Endothelial cell of umbilical vein (primary cell): ENCODE measurements at regions not wholly inside any gene's neighbourhood (a gene's known extent, or its start where the extent isn't known, plus 50 kb on each side); places are given as distances from the start of the nearest gene placed in this dataset.

Experiments used
- BruUV-seq: library from RNA; stranded (reverse); fragments of 400-500 nt; replicated peaks from 2 replicates; lab custom pipeline; 2021; lab: Mats Ljungman, UMichigan
- CTCF ChIA-PET: fragments of 300-600, 350-600 bp; sonication (Branson Sonifier 250); formaldehyde crosslinking; loops from one replicate; lab custom pipeline; 2021; ENCODE audit warnings: antibody characterized with exemption, inconsistent platforms; lab: Charles Lee
- POLR2A ChIA-PET: fragments of 300-600, 350-600 bp; sonication (Branson Sonifier 250); formaldehyde crosslinking; loops from one replicate; lab custom pipeline; 2021; ENCODE audit warnings: antibody characterized with exemption, inconsistent platforms; lab: Charles Lee
- DNase-seq: peaks from one replicate; pipeline ENCODE4 v3.0.0-alpha.2; 2011; ENCODE audit warnings: low read depth, low spot score
- FAIRE-seq: peaks from 2 replicates; lab custom pipeline; 2011; peaks lifted over from hg19 to GRCh38; lab: Jason Lieb, UNC
- H2AFZ ChIP-seq: 2 replicates; pipeline ENCODE4 v1.6.0; 2012; ENCODE audit warnings: low read depth, low read length, control low read depth, inconsistent platforms
- H3K27ac ChIP-seq: 2 replicates; pipeline ENCODE4 v1.5.1; 2011; ENCODE audit warnings: low read depth, mild to moderate bottlenecking, control low read depth, low read length, moderate library complexity; ENCODE audit not compliant: insufficient read depth
- H3K27me3 ChIP-seq, 2 experiments: 2 replicates each; pipeline versions ENCODE4 v1.6.0 to v1.6.1; 2011; ENCODE audit warnings: low read length in 2 of 2, mixed read lengths in 1 of 2; ENCODE audit not compliant: control insufficient read depth in 2 of 2, insufficient read depth in 2 of 2
- H3K36me3 ChIP-seq, 2 experiments: 2 replicates in 1 of 2; 3 replicates in 1 of 2; pipeline ENCODE4 v1.5.1; 2011; ENCODE audit warnings: low read length in 2 of 2, mild to moderate bottlenecking in 1 of 2, moderate library complexity in 1 of 2; ENCODE audit not compliant: control insufficient read depth in 2 of 2, insufficient read depth in 2 of 2; ENCODE audit errors: extremely low read depth in 1 of 2
- H3K4me1 ChIP-seq: 3 replicates; pipeline ENCODE4 v1.5.1; 2011; ENCODE audit warnings: mild to moderate bottlenecking, low read length; ENCODE audit not compliant: control insufficient read depth, insufficient read depth; ENCODE audit errors: extremely low read depth
- H3K4me2 ChIP-seq: 2 replicates; pipeline ENCODE4 v1.6.1; 2011; ENCODE audit warnings: low read length, control low read depth, mixed read lengths; ENCODE audit not compliant: insufficient read depth
- H3K4me3 ChIP-seq, 3 experiments: fragments of 200-600 bp in 1 of 3; sonication (generic), shearing (Covaris generic) in 1 of 3; replicated peaks in 1 of 3; 2 replicates each; pipeline ENCODE4 v1.5.1; 2011 to 2016; ENCODE audit warnings: control low read depth in 3 of 3, low read length in 3 of 3, mild to moderate bottlenecking in 2 of 3, inconsistent platforms in 1 of 3, low read depth in 1 of 3, moderate library complexity in 1 of 3; ENCODE audit not compliant: insufficient read depth in 1 of 3
- H3K79me2 ChIP-seq: 2 replicates; pipeline ENCODE4 v1.6.0; 2012; ENCODE audit warnings: low read length, inconsistent platforms; ENCODE audit not compliant: control insufficient read depth, insufficient read depth
- H3K9ac ChIP-seq: replicated peaks from 2 replicates; pipeline ENCODE3; 2011; ENCODE audit warnings: low read length, control low read depth; ENCODE audit not compliant: insufficient read depth; ENCODE audit errors: extremely low read depth
- H3K9me1 ChIP-seq: replicated peaks from 3 replicates; pipeline ENCODE4 v1.6.0; 2011; ENCODE audit warnings: mild to moderate bottlenecking, low read length; ENCODE audit not compliant: control insufficient read depth, insufficient read depth; ENCODE audit errors: extremely low read depth
- H3K9me3 ChIP-seq: replicated peaks from 2 replicates; pipeline ENCODE4 v1.5.1; 2012; ENCODE audit warnings: low read length, inconsistent platforms; ENCODE audit not compliant: control insufficient read depth, insufficient read depth
- H4K20me1 ChIP-seq: replicated peaks from 2 replicates; pipeline ENCODE3; 2011; ENCODE audit warnings: mild to moderate bottlenecking, low read length; ENCODE audit not compliant: control insufficient read depth, insufficient read depth; ENCODE audit errors: extremely low read depth
- CTCF ChIP-seq, 2 donors: IDR thresholded peaks; 1 replicate in 1 of 2; 2 replicates in 1 of 2; pipeline ENCODE4 v1.5.1; 2011; ENCODE audit warnings: low read length in 2 of 2, mild to moderate bottlenecking in 2 of 2, moderate library complexity in 2 of 2, control low read depth in 1 of 2, inconsistent platforms in 1 of 2, low read depth in 1 of 2; ENCODE audit not compliant: insufficient read depth in 1 of 2; ENCODE audit errors: extremely low read depth in 1 of 2
- EZH2 ChIP-seq: IDR thresholded peaks from 2 replicates; pipeline ENCODE4 v1.6.1; 2012; ENCODE audit warnings: borderline replicate concordance, low read depth, mild to moderate bottlenecking, moderate library complexity, low read length, inconsistent platforms; ENCODE audit not compliant: severe bottlenecking
- FOS ChIP-seq: IDR thresholded peaks from 2 replicates; pipeline ENCODE4 v1.6.1; 2011; ENCODE audit warnings: mild to moderate bottlenecking, low read length, moderate library complexity, borderline replicate concordance; ENCODE audit not compliant: insufficient read depth
- GATA2 ChIP-seq: IDR thresholded peaks from 2 replicates; pipeline ENCODE4 v1.7.0; 2011; ENCODE audit warnings: low read depth, mild to moderate bottlenecking, moderate library complexity, mixed read lengths, low read length; ENCODE audit not compliant: insufficient read length, insufficient read depth
- JUN ChIP-seq: IDR thresholded peaks from 2 replicates; pipeline ENCODE4 v1.6.1; 2011; ENCODE audit warnings: borderline replicate concordance, low read depth; ENCODE audit not compliant: insufficient read length, insufficient read depth
- MAX ChIP-seq: IDR thresholded peaks from 2 replicates; pipeline ENCODE4 v1.6.1; 2011; ENCODE audit not compliant: insufficient read depth, insufficient read length
- MYC ChIP-seq: IDR thresholded peaks from one replicate; pipeline ENCODE4 v1.6.1; 2011; ENCODE audit warnings: mild to moderate bottlenecking, low read depth, low read length
- POLR2A ChIP-seq: IDR thresholded peaks from 2 replicates; pipeline ENCODE4 v1.6.1; 2012; ENCODE audit warnings: low read depth, mild to moderate bottlenecking, control low read depth, low read length
- POLR2AphosphoS5 ChIP-seq: IDR thresholded peaks from 2 replicates; pipeline ENCODE4 v1.6.1; 2012; ENCODE audit warnings: low read depth, mild to moderate bottlenecking, control low read depth, low read length, moderate library complexity; ENCODE audit not compliant: insufficient read depth
- dilution Hi-C: fragments of 300-500 bp; cut with MboI; formaldehyde crosslinking; loops from one replicate; pipeline ENCODE4 v1.15.0; 2019; ENCODE audit warnings: low sequenced_read_pairs; ENCODE audit not compliant: extremely low pct_ligation_motif_present
- intact Hi-C: fragments of 100-400 bp; cut with micrococcal nuclease; formaldehyde crosslinking; loops from one replicate; pipeline ENCODE4 v1.10.0; 2022

- no peak overlapping the region for H3K4me2 ChIP-seq
These were observed 83.1 kb downstream of the SDC1 start for GRCh38 chr2:20141806-20142205.

More at GRCh38 chr2:20141806-20142205, 83.1 kb downstream of the SDC1 start:
- CTCF ChIA-PET: interaction anchor here (0.7 to 1.7 kb wide), 6 partner anchors 8 to 186 kb away, joined by 3 to 8 read pairs (median 4); partner anchors contain the start of gene SDC1
- Histone ChIP-seq H3K9ac (peak overlapping the region; percentile 4), H3K79me2 (no peaks in the 10 kb centered on the region), H3K9me1 (no peaks in the 10 kb centered on the region), H3K9me3 (no peaks in the 10 kb centered on the region), H4K20me1 (no peaks in the 10 kb centered on the region), H2AFZ (peak overlapping the region; percentile 34), H3K36me3 (no peaks in the 10 kb centered on the region), H3K27me3 (no peaks in the 10 kb centered on the region), H3K4me1 (peaks cover 17% of the 10 kb centered on the region), H3K27ac (peak overlapping the region; percentile 38), H3K4me3 (no peak overlapping the region)
- POLR2A ChIA-PET: no interaction called here
- TF ChIP-seq JUN: no peak
- TF ChIP-seq EZH2: no peak
- no peak for TF ChIP-seq MYC
- TF ChIP-seq FOS: no peak
- TF ChIP-seq POLR2AphosphoS5: no peak
- no peak for TF ChIP-seq GATA2
- TF ChIP-seq MAX: no peak
- no peak for TF ChIP-seq POLR2A
- TF ChIP-seq CTCF (IDR thresholded peaks at IDR 0.05; ENCODE audit: extremely low read depth in 1 of 2, insufficient read depth in 1 of 2, low read depth in 1 of 2, low read length in 2 of 2): no peak
- DNase-seq: no peak
- dilution Hi-C loops (no loop called here), intact Hi-C loops (loop anchor here (2.0 kb wide), 1 partner anchor 25 kb away; no protein-coding TSS in a partner anchor)
- no peak for FAIRE-seq
- BruUV-seq: TSS peak; percentile 97
